Mammary epithelial cell (primary cell): ENCODE measurements at regions not wholly inside any gene's neighbourhood (a gene's known extent, or its start where the extent isn't known, plus 50 kb on each side); places are given as distances from the start of the nearest gene placed in this dataset.

Experiments used
- EZH2 ChIP-seq: IDR thresholded peaks from 2 replicates; pipeline ENCODE4 v1.6.1; 2012; ENCODE audit warnings: low read length, inconsistent platforms, borderline replicate concordance
- TF ChIP-seq, protein P1 (sequence below), 2 donors: IDR thresholded peaks in 1 of 2; conservative IDR thresholded peaks in 1 of 2; 2 replicates each; pipeline ENCODE4 v1.5.1; 2011 to 2012; ENCODE audit warnings: inconsistent platforms in 2 of 2, low read length in 2 of 2, mild to moderate bottlenecking in 2 of 2, control low read depth in 1 of 2, low read depth in 1 of 2; ENCODE audit not compliant: insufficient read depth in 1 of 2; ENCODE audit errors: extremely low read depth in 1 of 2

DNA sequence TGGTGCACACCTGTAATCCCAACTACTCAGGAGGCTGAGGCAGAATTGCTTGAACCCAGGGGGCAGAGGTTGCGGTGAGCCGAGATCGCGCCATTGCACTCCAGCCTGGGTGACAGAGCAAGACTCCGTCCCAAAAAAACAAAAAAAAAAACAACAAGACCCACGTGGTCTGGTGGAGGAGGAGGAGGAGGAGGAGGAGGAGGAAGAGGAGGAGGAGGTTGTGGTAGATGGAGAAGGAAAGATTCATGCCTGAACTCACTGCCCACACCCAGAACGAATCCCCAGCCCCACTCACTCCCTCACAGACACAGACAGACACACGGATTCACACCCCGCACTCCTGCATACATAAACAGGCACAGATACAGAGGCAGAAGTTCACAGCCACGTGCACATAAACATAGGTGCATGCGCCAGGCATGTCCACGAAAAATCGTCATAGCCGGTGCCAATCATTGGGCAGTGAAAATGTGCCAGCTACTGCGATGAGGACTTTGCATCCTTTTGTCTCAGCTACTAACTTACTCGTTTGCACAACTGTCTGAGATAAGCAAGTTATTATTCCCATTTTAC is 138.5 kb downstream of the WSCD1 start:
- TF ChIP-seq, protein P1, sequence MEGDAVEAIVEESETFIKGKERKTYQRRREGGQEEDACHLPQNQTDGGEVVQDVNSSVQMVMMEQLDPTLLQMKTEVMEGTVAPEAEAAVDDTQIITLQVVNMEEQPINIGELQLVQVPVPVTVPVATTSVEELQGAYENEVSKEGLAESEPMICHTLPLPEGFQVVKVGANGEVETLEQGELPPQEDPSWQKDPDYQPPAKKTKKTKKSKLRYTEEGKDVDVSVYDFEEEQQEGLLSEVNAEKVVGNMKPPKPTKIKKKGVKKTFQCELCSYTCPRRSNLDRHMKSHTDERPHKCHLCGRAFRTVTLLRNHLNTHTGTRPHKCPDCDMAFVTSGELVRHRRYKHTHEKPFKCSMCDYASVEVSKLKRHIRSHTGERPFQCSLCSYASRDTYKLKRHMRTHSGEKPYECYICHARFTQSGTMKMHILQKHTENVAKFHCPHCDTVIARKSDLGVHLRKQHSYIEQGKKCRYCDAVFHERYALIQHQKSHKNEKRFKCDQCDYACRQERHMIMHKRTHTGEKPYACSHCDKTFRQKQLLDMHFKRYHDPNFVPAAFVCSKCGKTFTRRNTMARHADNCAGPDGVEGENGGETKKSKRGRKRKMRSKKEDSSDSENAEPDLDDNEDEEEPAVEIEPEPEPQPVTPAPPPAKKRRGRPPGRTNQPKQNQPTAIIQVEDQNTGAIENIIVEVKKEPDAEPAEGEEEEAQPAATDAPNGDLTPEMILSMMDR (conservative IDR thresholded peaks at IDR 0.05 in 1 of 2, IDR thresholded peaks at IDR 0.05 in 1 of 2; ENCODE audit: extremely low read depth in 1 of 2, insufficient read depth in 1 of 2, low read depth in 1 of 2, low read length in 2 of 2): no peak
- no peak for TF ChIP-seq EZH2
